Lower lobe of right lung (tissue), 2 donors: ENCODE measurements at regions not wholly inside any gene's neighbourhood (a gene's known extent, or its start where the extent isn't known, plus 50 kb on each side); places are given as distances from the start of the nearest gene placed in this dataset.

Experiments used
- ATAC-seq, 2 donors: fragments of 200-7000 bp; cut with Tn5 transposase; one replicate each; pipeline ENCODE4 v1.9.1; 2020 to 2022; ENCODE audit warnings: mild to moderate bottlenecking in 2 of 2, moderate library complexity in 2 of 2
- DNase-seq: peaks from one replicate; pipeline ENCODE4 v3.0.0-alpha.2; 2020
- H3K27ac ChIP-seq: fragments of 200-600 bp; one replicate; pipeline ENCODE4 v1.8.0; 2022
- H3K27me3 ChIP-seq: fragments of 200-600 bp; one replicate; pipeline ENCODE4 v1.8.0; 2022; ENCODE audit warnings: low read depth
- H3K36me3 ChIP-seq: fragments of 200-600 bp; one replicate; pipeline ENCODE4 v1.8.0; 2022; ENCODE audit warnings: mild to moderate bottlenecking
- H3K4me1 ChIP-seq: fragments of 200-600 bp; one replicate; pipeline ENCODE4 v1.8.0; 2022
- H3K4me3 ChIP-seq: fragments of 200-600 bp; one replicate; pipeline ENCODE4 v1.8.0; 2022; ENCODE audit warnings: mild to moderate bottlenecking
- H3K9me3 ChIP-seq: fragments of 200-600 bp; one replicate; pipeline ENCODE4 v1.8.0; 2022
- intact Hi-C: fragments of 100-400 bp; cut with DNase I; formaldehyde crosslinking; loops from one replicate; pipeline ENCODE4 v1.11.0; 2022
- TF ChIP-seq, protein P1 (sequence below): fragments of 200-600 bp; IDR thresholded peaks from one replicate; pipeline ENCODE4 v1.8.0; 2022; ENCODE audit warnings: antibody characterized with exemption, mild to moderate bottlenecking
- donor health status: DM: no; HTN: yes; CAD: no; lungs with severe emphysema.

DNA sequence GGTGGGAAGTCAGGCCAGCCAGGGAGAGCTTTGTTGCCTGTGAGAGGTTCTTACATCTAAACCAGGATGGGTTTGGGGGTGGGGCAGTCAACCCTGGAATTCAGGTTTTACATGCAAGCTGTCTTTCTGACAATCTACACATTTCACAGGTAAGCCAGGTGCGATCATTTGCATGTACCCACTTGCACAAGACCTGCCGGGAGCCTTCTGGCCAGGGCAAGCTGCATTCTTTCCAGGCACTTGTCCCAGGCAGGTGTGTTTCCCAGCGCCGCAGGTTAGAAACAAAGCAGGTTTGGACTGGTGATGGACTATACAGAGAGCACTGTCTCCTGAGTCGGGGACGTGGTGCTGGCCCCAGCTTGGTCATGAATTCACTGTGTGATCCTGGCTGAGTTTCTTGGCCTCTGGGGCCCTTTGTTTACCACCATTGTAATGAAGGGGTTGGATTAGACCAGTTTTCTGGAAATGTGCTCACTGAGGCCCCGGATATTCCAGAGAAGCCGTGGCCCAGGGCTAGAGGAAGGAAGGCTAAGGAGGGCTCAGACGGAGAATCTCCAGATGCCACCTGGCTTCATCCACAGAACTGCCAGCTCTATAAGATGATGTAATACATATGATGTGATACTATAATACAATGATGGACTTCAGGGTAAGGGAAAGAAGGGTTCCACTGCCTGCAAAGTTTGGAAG, 205.2 kb upstream of the SVIL start:
- ATAC-seq = peak; percentile 77 to 81
- Histone ChIP-seq H3K9me3 (peaks cover 2% of the 10 kb centered on the region), H3K36me3 (no peaks in the 10 kb centered on the region), H3K27ac (peak overlapping the region; percentile 58), H3K27me3 (no peaks in the 10 kb centered on the region), H3K4me3 (no peak overlapping the region), H3K4me1 (peaks cover 18% of the 10 kb centered on the region)
- DNase-seq = peak; percentile 70
- TF ChIP-seq, protein P1, sequence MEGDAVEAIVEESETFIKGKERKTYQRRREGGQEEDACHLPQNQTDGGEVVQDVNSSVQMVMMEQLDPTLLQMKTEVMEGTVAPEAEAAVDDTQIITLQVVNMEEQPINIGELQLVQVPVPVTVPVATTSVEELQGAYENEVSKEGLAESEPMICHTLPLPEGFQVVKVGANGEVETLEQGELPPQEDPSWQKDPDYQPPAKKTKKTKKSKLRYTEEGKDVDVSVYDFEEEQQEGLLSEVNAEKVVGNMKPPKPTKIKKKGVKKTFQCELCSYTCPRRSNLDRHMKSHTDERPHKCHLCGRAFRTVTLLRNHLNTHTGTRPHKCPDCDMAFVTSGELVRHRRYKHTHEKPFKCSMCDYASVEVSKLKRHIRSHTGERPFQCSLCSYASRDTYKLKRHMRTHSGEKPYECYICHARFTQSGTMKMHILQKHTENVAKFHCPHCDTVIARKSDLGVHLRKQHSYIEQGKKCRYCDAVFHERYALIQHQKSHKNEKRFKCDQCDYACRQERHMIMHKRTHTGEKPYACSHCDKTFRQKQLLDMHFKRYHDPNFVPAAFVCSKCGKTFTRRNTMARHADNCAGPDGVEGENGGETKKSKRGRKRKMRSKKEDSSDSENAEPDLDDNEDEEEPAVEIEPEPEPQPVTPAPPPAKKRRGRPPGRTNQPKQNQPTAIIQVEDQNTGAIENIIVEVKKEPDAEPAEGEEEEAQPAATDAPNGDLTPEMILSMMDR = no peak
- intact Hi-C loops = no loop called here

DNA sequence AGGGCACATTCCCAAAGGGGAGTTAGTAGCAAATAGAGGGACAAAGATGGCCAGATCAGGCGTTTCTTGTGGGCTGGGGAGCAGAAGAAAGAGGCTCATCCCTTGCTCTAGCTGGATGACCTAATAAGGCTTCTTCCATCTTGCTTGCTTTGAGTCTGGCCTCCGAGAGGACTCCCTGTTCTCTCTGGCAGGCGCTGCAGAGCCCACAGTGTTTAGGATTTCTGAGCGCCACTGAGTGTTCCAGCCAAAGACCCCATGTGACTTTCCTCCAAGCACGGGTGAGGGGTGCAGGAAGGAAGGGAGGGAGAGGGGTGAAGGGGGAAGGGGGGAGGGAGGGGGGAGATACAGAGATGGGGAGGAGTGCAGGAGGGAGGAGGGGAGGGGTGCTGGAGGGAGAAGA, 203.8 kb upstream of the SVIL start:
- ATAC-seq = no peak

DNA sequence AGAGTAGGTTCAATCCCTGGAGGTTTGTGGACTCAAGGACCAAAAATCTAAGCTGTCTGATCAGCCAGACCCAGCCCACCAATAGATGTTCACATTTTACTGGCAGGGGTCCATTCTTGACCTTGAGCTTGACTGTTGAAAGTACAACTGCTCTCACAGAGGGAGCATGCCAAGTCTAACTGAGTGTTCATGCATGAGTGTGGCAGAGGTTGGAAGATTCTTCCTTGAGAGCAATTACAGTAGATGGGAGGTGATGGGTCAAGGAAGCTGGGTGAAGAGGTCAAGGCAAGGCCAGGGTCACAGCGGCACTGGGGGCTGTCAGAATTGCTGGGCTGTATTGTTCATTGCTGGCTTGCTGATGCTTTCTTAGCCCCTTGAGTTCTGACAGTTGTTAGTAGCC, 202.8 kb upstream of the SVIL start:
- Histone ChIP-seq H3K27me3 (no peaks in the 10 kb centered on the region), H3K9me3 (no peaks in the 10 kb centered on the region), H3K27ac (no peak overlapping the region), H3K36me3 (no peaks in the 10 kb centered on the region), H3K4me3 (no peak overlapping the region), H3K4me1 (peaks cover 18% of the 10 kb centered on the region)
- TF ChIP-seq, protein P1 = no peak
- no peak for ATAC-seq
- no peak for DNase-seq
- intact Hi-C loops = no loop called here

More for the DNA sequence above, 203.8 kb upstream of the SVIL start:
- no peaks in the 10 kb centered on the region for H3K9me3 ChIP-seq
- intact Hi-C loops = no loop called here
- TF ChIP-seq, protein P1 = no peak
- H3K27ac ChIP-seq = no peak overlapping the region
- no peaks in the 10 kb centered on the region for H3K27me3 ChIP-seq
- no peaks in the 10 kb centered on the region for H3K36me3 ChIP-seq
- H3K4me3 ChIP-seq = no peak overlapping the region
- no peak for DNase-seq
- H3K4me1 ChIP-seq = peaks cover 18% of the 10 kb centered on the region

DNA sequence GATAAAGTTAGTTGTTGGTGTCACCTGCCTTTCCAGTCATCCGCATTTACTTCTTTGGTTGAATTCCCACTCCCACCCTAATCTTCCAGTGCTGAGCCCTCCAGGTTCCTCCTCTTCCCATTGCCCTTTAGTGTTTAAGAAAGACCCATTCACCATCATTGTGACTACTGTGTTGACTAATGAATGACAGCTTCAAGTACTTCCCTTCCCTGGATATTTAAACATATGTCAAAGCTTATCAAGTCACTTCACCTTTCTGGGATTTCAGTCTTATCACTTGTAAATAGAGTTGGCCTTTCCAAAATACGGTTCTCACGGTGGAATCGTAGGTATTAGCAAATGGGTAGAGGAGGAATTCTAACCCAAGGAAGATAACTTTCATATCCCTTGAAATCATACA, 201.6 kb upstream of the SVIL start:
- no peak overlapping the region for H3K27ac ChIP-seq
- ATAC-seq (peak in 1 of 2 donors; percentile 20), DNase-seq (no peak)
- peaks cover 18% of the 10 kb centered on the region for H3K4me1 ChIP-seq
- TF ChIP-seq, protein P1 = no peak
- no peaks in the 10 kb centered on the region for H3K27me3 ChIP-seq
- no peaks in the 10 kb centered on the region for H3K36me3 ChIP-seq
- H3K9me3 ChIP-seq = no peaks in the 10 kb centered on the region
- H3K4me3 ChIP-seq = no peak overlapping the region
- intact Hi-C loops = no loop called here

DNA sequence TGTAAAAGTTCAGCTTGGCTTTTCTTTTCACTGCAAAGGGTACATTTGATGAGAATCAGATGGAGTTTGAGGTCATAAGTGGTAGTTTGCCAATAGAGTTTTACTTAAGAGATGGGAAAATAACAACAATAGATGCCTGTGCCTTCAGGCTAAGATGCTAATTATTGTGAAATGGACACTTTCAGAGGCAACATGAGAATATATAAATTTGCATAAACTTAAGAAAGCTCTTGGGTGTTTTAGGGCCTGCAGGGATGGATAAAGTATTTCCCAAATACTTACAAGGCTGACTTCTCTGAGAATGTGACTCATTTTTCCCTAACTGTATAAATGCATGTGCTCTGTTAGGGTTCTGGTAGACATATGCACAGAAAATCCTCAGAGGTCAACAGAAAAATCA, 200.3 kb upstream of the SVIL start:
- no peak for ATAC-seq
- Histone ChIP-seq H3K27ac (no peak overlapping the region), H3K4me3 (no peak overlapping the region), H3K36me3 (no peaks in the 10 kb centered on the region), H3K27me3 (no peaks in the 10 kb centered on the region), H3K4me1 (peaks cover 7% of the 10 kb centered on the region), H3K9me3 (no peaks in the 10 kb centered on the region)
- TF ChIP-seq, protein P1 = no peak
- intact Hi-C loops = no loop called here
- DNase-seq = no peak
